ENCODE measurements at regions not wholly inside any gene's neighbourhood (a gene's known extent, or its start where the extent isn't known, plus 50 kb on each side); places are given as distances from the start of the nearest gene placed in this dataset.

GRCh38 chr4:102137217-102137616 is 208.1 kb downstream of the SLC39A8 start:
- Mint-ChIP-seq H3K4me3 (no peak overlapping the region), H3K36me3 (ENCODE audit: low read depth) (no peaks in the 10 kb centered on the region), H3K27me3 (ENCODE audit: low read depth, poor library complexity) (peaks cover 6% of the 10 kb centered on the region), H3K27ac (no peak overlapping the region), H3K9me3 (no peaks in the 10 kb centered on the region), H3K4me1 (peaks cover 4% of the 10 kb centered on the region)
- TF ChIP-seq CTCF (IDR thresholded peaks at IDR 0.05): no peak
- DNase-seq: no peak

- H3K27ac Mint-ChIP-seq: no peak overlapping the region
- peaks cover 2% of the 10 kb centered on the region for H3K27me3 Mint-ChIP-seq (ENCODE audit: low read depth, poor library complexity)
- no peaks in the 10 kb centered on the region for H3K36me3 Mint-ChIP-seq (ENCODE audit: low read depth)
Measured at GRCh38 chr4:102129810-102130209, 215.5 kb downstream of the SLC39A8 start.

More at GRCh38 chr4:102129810-102130209, 215.5 kb downstream of the SLC39A8 start:
- no peak for TF ChIP-seq CTCF (IDR thresholded peaks at IDR 0.05)
- Mint-ChIP-seq H3K9me3 (peaks cover 11% of the 10 kb centered on the region), H3K4me3 (no peak overlapping the region), H3K4me1 (peaks cover 4% of the 10 kb centered on the region)
- DNase-seq: no peak

Measured in nephron progenitor cell (in vitro differentiated cells).